IPS-15b (cell line): ENCODE measurements at regions not wholly inside any gene's neighbourhood (a gene's known extent, or its start where the extent isn't known, plus 50 kb on each side); places are given as distances from the start of the nearest gene placed in this dataset.
"Not testable (repeated sequence)": the region's sequence is repeated elsewhere in the genome, so short reads cannot be mapped to it uniquely, and the experiment has no call there.

Experiments used
- H3K27me3 ChIP-seq: one replicate; pipeline ENCODE4 v1.6.1; 2013; ENCODE audit warnings: low read length; ENCODE audit not compliant: control insufficient read depth, insufficient read depth
- H3K36me3 ChIP-seq: one replicate; pipeline ENCODE4 v1.6.1; 2013; ENCODE audit warnings: low read length; ENCODE audit not compliant: control insufficient read depth, insufficient read depth
- H3K4me1 ChIP-seq: one replicate; pipeline ENCODE4 v1.6.1; 2013; ENCODE audit warnings: mild to moderate bottlenecking, low read length; ENCODE audit not compliant: control insufficient read depth, insufficient read depth
- H3K4me3 ChIP-seq: one replicate; pipeline ENCODE4 v1.5.1; 2013; ENCODE audit warnings: low read depth, low read length
- H3K9ac ChIP-seq: one replicate; pipeline ENCODE4 v1.6.1; 2013; ENCODE audit warnings: low read depth, mild to moderate bottlenecking, low read length
- H3K9me3 ChIP-seq: one replicate; pipeline ENCODE4 v1.6.1; 2013; ENCODE audit warnings: mild to moderate bottlenecking, low read length; ENCODE audit not compliant: control insufficient read depth, insufficient read depth

- Histone ChIP-seq H3K27me3 (no peaks in the 10 kb centered on the region), H3K36me3 (no peaks in the 10 kb centered on the region), H3K4me3 (no peak overlapping the region), H3K4me1 (no peaks in the 10 kb centered on the region), H3K9me3 (no peaks in the 10 kb centered on the region), H3K9ac (no peak overlapping the region)
Observed at GRCh38 chr17:5929721-5930120, 140.5 kb upstream of the WSCD1 start.

- H3K36me3 ChIP-seq, H3K4me3 ChIP-seq, H3K27me3 ChIP-seq, H3K9me3 ChIP-seq, H3K4me1 ChIP-seq, H3K9ac ChIP-seq: not testable (repeated sequence)
Observed at GRCh38 chr17:5930555-5930954, 139.6 kb upstream of the WSCD1 start.

- Histone ChIP-seq H3K36me3 (no peaks in the 10 kb centered on the region), H3K9ac (no peak overlapping the region), H3K4me3 (no peak overlapping the region), H3K4me1 (no peaks in the 10 kb centered on the region), H3K27me3 (no peaks in the 10 kb centered on the region), H3K9me3 (no peaks in the 10 kb centered on the region)
Observed at GRCh38 chr17:5931616-5932015, 138.6 kb upstream of the WSCD1 start.

- Histone ChIP-seq H3K4me3 (no peak overlapping the region), H3K36me3 (no peaks in the 10 kb centered on the region), H3K4me1 (no peaks in the 10 kb centered on the region), H3K9me3 (no peaks in the 10 kb centered on the region), H3K27me3 (no peaks in the 10 kb centered on the region), H3K9ac (no peak overlapping the region)
Observed at GRCh38 chr17:5933430-5933829, 136.7 kb upstream of the WSCD1 start.

GRCh38 chr17:5941258-5941657 lies 128.9 kb upstream of the WSCD1 start:
- Histone ChIP-seq H3K4me1 (no peaks in the 10 kb centered on the region), H3K9me3 (no peaks in the 10 kb centered on the region), H3K27me3 (no peaks in the 10 kb centered on the region), H3K9ac (no peak overlapping the region), H3K36me3 (no peaks in the 10 kb centered on the region), H3K4me3 (no peak overlapping the region)

- no peaks in the 10 kb centered on the region for H3K27me3 ChIP-seq
- H3K9ac ChIP-seq: no peak overlapping the region
- H3K4me1 ChIP-seq: no peaks in the 10 kb centered on the region
- H3K36me3 ChIP-seq: no peaks in the 10 kb centered on the region
- H3K9me3 ChIP-seq: no peaks in the 10 kb centered on the region
- no peak overlapping the region for H3K4me3 ChIP-seq
Observed at GRCh38 chr17:5942687-5943086, 127.5 kb upstream of the WSCD1 start.

- H3K27me3 ChIP-seq: no peaks in the 10 kb centered on the region
- H3K36me3 ChIP-seq: no peaks in the 10 kb centered on the region
- H3K9ac ChIP-seq: no peak overlapping the region
- H3K4me3 ChIP-seq: no peak overlapping the region
- no peaks in the 10 kb centered on the region for H3K4me1 ChIP-seq
- H3K9me3 ChIP-seq: no peaks in the 10 kb centered on the region
Observed at GRCh38 chr17:5943232-5943631, 126.9 kb upstream of the WSCD1 start.

GRCh38 chr17:5943982-5944381 lies 126.2 kb upstream of the WSCD1 start:
- no peak overlapping the region for H3K9ac ChIP-seq

GRCh38 chr17:5947701-5948180 lies 122.4 kb upstream of the WSCD1 start:
- H3K9ac ChIP-seq: no peak overlapping the region
- H3K4me3 ChIP-seq: no peak overlapping the region
- no peaks in the 10 kb centered on the region for H3K27me3 ChIP-seq
- no peaks in the 10 kb centered on the region for H3K4me1 ChIP-seq
- H3K36me3 ChIP-seq: no peaks in the 10 kb centered on the region
- no peaks in the 10 kb centered on the region for H3K9me3 ChIP-seq

More at GRCh38 chr17:5943982-5944381, 126.2 kb upstream of the WSCD1 start:
- H3K4me1 ChIP-seq: no peaks in the 10 kb centered on the region
- H3K36me3 ChIP-seq: no peaks in the 10 kb centered on the region
- H3K27me3 ChIP-seq: no peaks in the 10 kb centered on the region
- no peaks in the 10 kb centered on the region for H3K9me3 ChIP-seq
- H3K4me3 ChIP-seq: no peak overlapping the region

- Histone ChIP-seq H3K4me3 (no peak overlapping the region), H3K27me3 (no peaks in the 10 kb centered on the region), H3K9ac (no peak overlapping the region), H3K36me3 (no peaks in the 10 kb centered on the region), H3K4me1 (no peaks in the 10 kb centered on the region), H3K9me3 (no peaks in the 10 kb centered on the region)
Observed at GRCh38 chr17:5948811-5949210, 121.4 kb upstream of the WSCD1 start.

GRCh38 chr17:5950878-5951277 lies 119.3 kb upstream of the WSCD1 start:
- no peaks in the 10 kb centered on the region for H3K27me3 ChIP-seq
- no peak overlapping the region for H3K4me3 ChIP-seq
- H3K9ac ChIP-seq: no peak overlapping the region
- no peaks in the 10 kb centered on the region for H3K4me1 ChIP-seq
- H3K36me3 ChIP-seq: no peaks in the 10 kb centered on the region
- peaks cover 4% of the 10 kb centered on the region for H3K9me3 ChIP-seq

- H3K27me3 ChIP-seq: no peaks in the 10 kb centered on the region
- H3K9me3 ChIP-seq: peaks cover 4% of the 10 kb centered on the region
- no peaks in the 10 kb centered on the region for H3K4me1 ChIP-seq
- H3K36me3 ChIP-seq: no peaks in the 10 kb centered on the region
- no peak overlapping the region for H3K9ac ChIP-seq
- no peak overlapping the region for H3K4me3 ChIP-seq
Observed at GRCh38 chr17:5951912-5952311, 118.3 kb upstream of the WSCD1 start.

- Histone ChIP-seq H3K9me3 (peaks cover 4% of the 10 kb centered on the region), H3K27me3 (no peaks in the 10 kb centered on the region), H3K4me3 (no peak overlapping the region), H3K9ac (no peak overlapping the region), H3K4me1 (no peaks in the 10 kb centered on the region), H3K36me3 (no peaks in the 10 kb centered on the region)
Observed at GRCh38 chr17:5952518-5952917, 117.7 kb upstream of the WSCD1 start.
